ENCODE measurements at regions not wholly inside any gene's neighbourhood (a gene's known extent, or its start where the extent isn't known, plus 50 kb on each side); places are given as distances from the start of the nearest gene placed in this dataset.
A peak's percentile ranks its signal among the peaks of the same experiment; 100 is the strongest.

GRCh38 chr1:243996223-243996622, 54.9 kb upstream of the ZBTB18 start:
- no peak for DNase-seq (ENCODE audit: insufficient read length, low spot score)
- FAIRE-seq = no peak
- no peak for TF ChIP-seq CTCF (IDR thresholded peaks at IDR 0.05; ENCODE audit: insufficient read depth, missing control alignments)

- no peak for DNase-seq (ENCODE audit: insufficient read length, low spot score)
- FAIRE-seq = no peak
- TF ChIP-seq CTCF (IDR thresholded peaks at IDR 0.05; ENCODE audit: insufficient read depth, missing control alignments) = no peak
Measured at GRCh38 chr1:243991650-243992049, 59.4 kb upstream of the ZBTB18 start.

- FAIRE-seq (no peak), DNase-seq (ENCODE audit: insufficient read length, low spot score) (no peak)
- TF ChIP-seq CTCF (IDR thresholded peaks at IDR 0.05; ENCODE audit: insufficient read depth, missing control alignments) = no peak
Measured at GRCh38 chr1:243984788-243985187, 66.3 kb upstream of the ZBTB18 start.

GRCh38 chr1:243982447-243983018, 68.5 kb upstream of the ZBTB18 start:
- FAIRE-seq (no peak), DNase-seq (ENCODE audit: insufficient read length, low spot score) (no peak)
- no peak for TF ChIP-seq CTCF (IDR thresholded peaks at IDR 0.05; ENCODE audit: insufficient read depth, missing control alignments)

GRCh38 chr1:243980471-243980870, 70.6 kb upstream of the ZBTB18 start:
- TF ChIP-seq CTCF (IDR thresholded peaks at IDR 0.05; ENCODE audit: insufficient read depth, missing control alignments) = no peak
- no peak for DNase-seq (ENCODE audit: insufficient read length, low spot score)
- FAIRE-seq = peak; percentile 86

- DNase-seq (ENCODE audit: insufficient read length, low spot score) (no peak), FAIRE-seq (no peak)
- TF ChIP-seq CTCF (IDR thresholded peaks at IDR 0.05; ENCODE audit: insufficient read depth, missing control alignments) = no peak
Measured at GRCh38 chr1:243980071-243980470, 71.0 kb upstream of the ZBTB18 start.

GRCh38 chr1:243979396-243979795, 71.7 kb upstream of the ZBTB18 start:
- no peak for FAIRE-seq
- TF ChIP-seq CTCF (IDR thresholded peaks at IDR 0.05; ENCODE audit: insufficient read depth, missing control alignments) = no peak
- no peak for DNase-seq (ENCODE audit: insufficient read length, low spot score)

Data from D721Med (cell line).